ENCODE measurements at regions not wholly inside any gene's neighbourhood (a gene's known extent, or its start where the extent isn't known, plus 50 kb on each side); places are given as distances from the start of the nearest gene placed in this dataset.

- Mint-ChIP-seq H3K4me1 (ENCODE audit: low read depth) (no peaks in the 10 kb centered on the region), H3K36me3 (ENCODE audit: low read depth) (no peaks in the 10 kb centered on the region), H3K9me3 (no peaks in the 10 kb centered on the region), H3K27ac (no peak overlapping the region), H3K27me3 (ENCODE audit: insufficient read depth) (no peaks in the 10 kb centered on the region), H3K4me3 (no peak overlapping the region)
- no peak for DNase-seq (ENCODE audit: low spot score)
- intact Hi-C loops (cut with micrococcal nuclease) = loop anchor here (5.0 kb wide), 1 partner anchor 1813 kb away; no protein-coding TSS in a partner anchor
Measured at GRCh38 chr20:6469695-6470094, 297.8 kb upstream of the BMP2 start.

DNA sequence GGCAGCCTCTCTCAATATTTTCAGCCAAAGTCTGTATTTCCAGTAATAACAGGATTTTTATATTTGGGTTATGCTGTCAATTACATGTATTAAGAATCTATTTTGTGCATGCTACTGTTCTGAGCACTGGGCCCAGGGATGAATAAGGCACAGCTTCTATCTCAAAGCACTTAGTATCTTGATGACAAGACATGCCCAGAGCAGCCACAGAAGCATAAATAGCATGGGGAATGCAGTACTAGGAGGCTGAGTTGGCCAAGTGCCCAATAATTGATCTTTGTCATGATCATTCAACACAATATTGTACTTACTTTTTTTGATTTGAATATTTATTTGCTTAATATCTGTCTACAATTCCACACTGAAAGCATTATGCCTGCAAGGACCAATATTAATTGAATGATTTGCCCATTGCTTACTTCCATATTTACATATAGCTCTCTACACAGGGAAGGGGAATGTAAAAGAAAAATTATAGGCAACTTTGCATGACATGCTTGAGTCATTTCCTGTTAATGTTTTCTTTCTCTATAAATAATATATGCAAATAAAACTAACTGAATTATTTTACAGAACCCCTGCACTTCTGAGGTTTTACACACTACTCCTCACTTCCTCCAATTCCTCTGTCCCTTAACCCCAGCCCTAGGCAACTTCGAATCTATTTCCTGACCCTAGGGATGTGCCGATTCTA, 298.9 kb upstream of the BMP2 start:
- Mint-ChIP-seq H3K27me3 (ENCODE audit: insufficient read depth) (no peaks in the 10 kb centered on the region), H3K4me3 (no peak overlapping the region), H3K9me3 (no peaks in the 10 kb centered on the region), H3K4me1 (ENCODE audit: low read depth) (no peaks in the 10 kb centered on the region), H3K27ac (no peak overlapping the region), H3K36me3 (ENCODE audit: low read depth) (no peaks in the 10 kb centered on the region)
- intact Hi-C loops (cut with micrococcal nuclease) = no loop called here
- DNase-seq (ENCODE audit: low spot score) = no peak

DNA sequence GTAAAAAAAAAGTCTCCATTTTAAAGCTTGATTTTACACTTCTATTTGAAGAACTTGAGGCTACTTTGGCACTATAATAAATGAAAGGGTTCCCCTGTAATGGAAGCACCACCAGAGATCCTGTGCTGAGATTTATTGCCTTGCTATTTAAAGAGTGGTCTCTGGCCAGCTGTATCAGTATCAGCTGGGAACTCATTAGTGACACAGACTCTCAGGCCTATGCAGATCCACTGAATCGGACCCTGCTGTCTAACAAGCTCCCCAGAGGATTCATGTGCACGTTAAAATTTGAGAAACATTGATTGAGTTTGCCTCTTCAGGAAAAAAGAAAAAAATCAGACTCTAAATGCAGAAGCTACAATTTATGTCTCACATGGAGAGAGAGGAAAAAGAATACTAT, 299.9 kb upstream of the BMP2 start:
- no peak overlapping the region for H3K4me3 Mint-ChIP-seq
- H3K27me3 Mint-ChIP-seq (ENCODE audit: insufficient read depth) = no peaks in the 10 kb centered on the region
- intact Hi-C loops (cut with micrococcal nuclease) = no loop called here
- H3K4me1 Mint-ChIP-seq (ENCODE audit: low read depth) = no peaks in the 10 kb centered on the region
- no peak overlapping the region for H3K27ac Mint-ChIP-seq
- H3K9me3 Mint-ChIP-seq = no peaks in the 10 kb centered on the region
- no peaks in the 10 kb centered on the region for H3K36me3 Mint-ChIP-seq (ENCODE audit: low read depth)
- DNase-seq (ENCODE audit: low spot score) = no peak

GRCh38 chr20:6466075-6466810, 301.2 kb upstream of the BMP2 start:
- Mint-ChIP-seq H3K4me1 (ENCODE audit: low read depth) (no peaks in the 10 kb centered on the region), H3K27ac (no peak overlapping the region), H3K36me3 (ENCODE audit: low read depth) (no peaks in the 10 kb centered on the region), H3K9me3 (no peaks in the 10 kb centered on the region), H3K27me3 (ENCODE audit: insufficient read depth) (no peaks in the 10 kb centered on the region), H3K4me3 (no peak overlapping the region)
- intact Hi-C loops (cut with micrococcal nuclease) = no loop called here
- no peak for DNase-seq (ENCODE audit: low spot score)

GRCh38 chr20:6450841-6451240, 316.6 kb upstream of the BMP2 start:
- Mint-ChIP-seq H3K27me3 (ENCODE audit: insufficient read depth) (no peaks in the 10 kb centered on the region), H3K36me3 (ENCODE audit: low read depth) (no peaks in the 10 kb centered on the region), H3K4me3 (no peak overlapping the region), H3K27ac (no peak overlapping the region), H3K4me1 (ENCODE audit: low read depth) (no peaks in the 10 kb centered on the region), H3K9me3 (peaks cover 4% of the 10 kb centered on the region)
- intact Hi-C loops (cut with micrococcal nuclease) = no loop called here
- DNase-seq (ENCODE audit: low spot score) = no peak

DNA sequence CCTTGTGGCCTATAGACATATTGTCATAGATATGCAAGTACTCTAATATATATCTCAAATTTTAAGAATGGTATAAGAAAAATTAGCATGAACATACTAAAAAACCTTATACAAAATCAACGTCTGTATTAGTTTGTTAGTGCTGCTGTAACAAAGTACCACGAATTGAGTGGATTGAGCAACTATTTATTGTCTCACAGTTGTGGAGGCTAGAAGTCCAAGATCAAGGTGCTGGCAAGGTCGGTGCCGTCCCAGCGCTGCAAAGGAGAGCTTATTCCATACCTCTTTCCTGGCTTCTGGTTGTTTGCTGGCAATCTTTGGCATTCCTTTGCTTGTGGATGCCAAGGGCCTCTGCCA, 317.6 kb upstream of the FERMT1 start:
- no peaks in the 10 kb centered on the region for H3K36me3 Mint-ChIP-seq (ENCODE audit: low read depth)
- no peaks in the 10 kb centered on the region for H3K9me3 Mint-ChIP-seq
- H3K4me1 Mint-ChIP-seq (ENCODE audit: low read depth) = no peaks in the 10 kb centered on the region
- no peak overlapping the region for H3K4me3 Mint-ChIP-seq
- DNase-seq (ENCODE audit: low spot score) = no peak
- intact Hi-C loops (cut with micrococcal nuclease) = no loop called here
- H3K27me3 Mint-ChIP-seq (ENCODE audit: insufficient read depth) = no peaks in the 10 kb centered on the region
- H3K27ac Mint-ChIP-seq = no peak overlapping the region

DNA sequence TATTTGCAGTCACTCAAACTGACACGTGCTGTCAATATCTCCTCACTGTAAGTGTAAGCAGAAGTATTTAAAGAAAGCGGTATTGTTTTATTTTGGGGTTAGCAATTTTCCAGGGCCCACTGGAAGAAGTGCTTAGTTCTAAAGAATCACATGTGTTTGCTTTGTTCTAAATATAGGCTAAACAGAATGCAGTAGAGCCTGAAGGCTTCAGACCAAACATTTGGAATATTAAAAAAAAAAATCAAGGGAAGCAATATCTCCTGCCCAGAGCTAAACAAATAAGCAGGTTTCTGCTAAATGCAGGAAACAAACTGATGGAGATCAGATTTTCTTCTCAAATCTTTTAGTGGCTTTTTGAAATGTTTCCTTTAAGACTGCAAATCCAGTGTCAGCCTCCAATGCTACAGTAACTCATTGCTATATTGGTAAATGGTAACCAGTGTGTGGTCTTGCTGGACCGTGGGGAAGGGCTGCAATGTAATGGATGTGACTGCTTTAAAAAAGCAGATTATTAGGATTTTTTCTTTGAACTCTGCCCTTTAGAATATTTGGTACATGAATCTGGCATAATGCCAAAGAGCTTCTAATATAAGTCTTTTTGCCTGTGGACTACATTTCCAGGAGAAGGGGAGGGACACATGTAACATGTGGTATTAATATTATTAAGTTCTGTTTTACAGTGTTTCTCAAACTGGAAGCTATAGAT, 317.1 kb upstream of the FERMT1 start:
- no peaks in the 10 kb centered on the region for H3K27me3 Mint-ChIP-seq (ENCODE audit: insufficient read depth)
- H3K4me1 Mint-ChIP-seq (ENCODE audit: low read depth) = no peaks in the 10 kb centered on the region
- DNase-seq (ENCODE audit: low spot score) = no peak
- no peak overlapping the region for H3K4me3 Mint-ChIP-seq
- no peak overlapping the region for H3K27ac Mint-ChIP-seq
- intact Hi-C loops (cut with micrococcal nuclease) = no loop called here
- H3K9me3 Mint-ChIP-seq = no peaks in the 10 kb centered on the region
- H3K36me3 Mint-ChIP-seq (ENCODE audit: low read depth) = no peaks in the 10 kb centered on the region

GRCh38 chr20:6434131-6434530, 311.3 kb upstream of the FERMT1 start:
- H3K36me3 Mint-ChIP-seq (ENCODE audit: low read depth) = no peaks in the 10 kb centered on the region
- intact Hi-C loops (cut with micrococcal nuclease) = no loop called here
- no peaks in the 10 kb centered on the region for H3K4me1 Mint-ChIP-seq (ENCODE audit: low read depth)
- H3K27ac Mint-ChIP-seq = peak overlapping the region; percentile 31
- peaks cover 5% of the 10 kb centered on the region for H3K9me3 Mint-ChIP-seq
- H3K4me3 Mint-ChIP-seq = no peak overlapping the region
- no peaks in the 10 kb centered on the region for H3K27me3 Mint-ChIP-seq (ENCODE audit: insufficient read depth)
- no peak for DNase-seq (ENCODE audit: low spot score)

DNA sequence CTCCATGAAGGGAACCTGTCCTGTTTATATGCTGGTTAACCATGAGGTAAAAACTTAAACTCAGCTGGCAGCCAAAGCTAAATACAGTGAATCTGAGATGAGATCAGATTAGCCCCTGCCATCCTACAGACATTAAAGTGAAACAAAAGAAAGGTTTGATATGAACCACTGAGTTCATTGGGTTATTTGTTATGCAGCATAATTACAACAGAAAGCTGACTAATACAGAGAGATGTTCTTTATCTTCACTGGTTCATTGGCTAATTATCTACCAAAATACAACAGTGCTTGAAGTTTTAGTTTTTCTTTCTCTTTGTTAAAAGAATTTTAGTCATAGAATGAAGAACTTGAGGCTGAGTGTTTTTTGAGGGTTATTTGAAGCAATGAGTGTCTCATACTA, 307.6 kb upstream of the FERMT1 start:
- no peak overlapping the region for H3K27ac Mint-ChIP-seq
- no peaks in the 10 kb centered on the region for H3K36me3 Mint-ChIP-seq (ENCODE audit: low read depth)
- intact Hi-C loops (cut with micrococcal nuclease) = no loop called here
- no peaks in the 10 kb centered on the region for H3K4me1 Mint-ChIP-seq (ENCODE audit: low read depth)
- DNase-seq (ENCODE audit: low spot score) = no peak
- H3K9me3 Mint-ChIP-seq = peaks cover 10% of the 10 kb centered on the region
- no peaks in the 10 kb centered on the region for H3K27me3 Mint-ChIP-seq (ENCODE audit: insufficient read depth)
- H3K4me3 Mint-ChIP-seq = no peak overlapping the region

- no peaks in the 10 kb centered on the region for H3K27me3 Mint-ChIP-seq (ENCODE audit: insufficient read depth)
- intact Hi-C loops (cut with micrococcal nuclease) = no loop called here
Measured at GRCh38 chr20:6426287-6426891, 303.6 kb upstream of the FERMT1 start.

DNA sequence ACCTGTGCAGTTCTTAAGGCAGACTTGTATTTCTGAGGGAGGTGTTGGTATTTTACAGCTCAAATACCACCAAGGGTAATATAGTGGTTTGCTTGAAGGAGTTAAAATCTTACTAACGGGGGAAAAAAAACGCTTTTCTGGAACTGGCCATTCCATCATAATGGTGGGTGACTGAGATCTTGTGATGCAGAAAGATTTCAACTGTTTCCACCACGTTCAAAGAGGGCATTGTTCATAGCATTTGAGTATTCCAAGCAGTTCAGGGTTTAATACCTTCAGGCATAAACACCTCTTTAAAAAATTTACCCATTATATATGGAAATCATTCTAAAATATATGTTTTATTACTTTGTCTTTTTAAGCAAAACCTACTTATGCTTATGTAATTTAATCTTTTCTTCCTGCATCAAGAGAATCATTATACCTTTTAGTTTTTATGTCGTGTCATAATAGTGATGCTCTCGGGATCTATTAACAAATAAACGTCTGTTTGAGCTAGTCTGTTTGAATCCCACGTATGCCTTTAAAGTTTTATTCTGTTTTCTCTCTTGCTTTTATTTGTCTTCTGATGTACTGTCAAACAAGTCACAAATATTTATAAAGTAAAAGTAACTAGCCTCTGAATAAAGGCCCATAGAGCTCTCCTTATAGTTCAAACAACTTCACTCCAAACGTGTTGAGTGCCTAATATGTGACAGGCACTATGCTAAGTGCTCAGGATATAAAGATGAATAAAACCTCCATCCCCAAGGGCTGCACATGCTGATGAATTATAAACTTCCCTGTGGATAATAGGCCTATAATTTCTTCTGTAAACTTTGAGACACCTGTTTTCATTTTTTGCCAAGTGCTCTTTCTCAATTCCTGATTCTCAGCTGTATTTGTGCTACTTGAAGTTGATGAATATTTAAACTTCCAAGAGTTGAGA, 298.8 kb upstream of the FERMT1 start:
- Mint-ChIP-seq H3K36me3 (ENCODE audit: low read depth) (no peaks in the 10 kb centered on the region), H3K27me3 (ENCODE audit: insufficient read depth) (no peaks in the 10 kb centered on the region), H3K27ac (no peak overlapping the region), H3K4me1 (ENCODE audit: low read depth) (no peaks in the 10 kb centered on the region), H3K9me3 (peaks cover 2% of the 10 kb centered on the region), H3K4me3 (no peak overlapping the region)
- intact Hi-C loops (cut with micrococcal nuclease) = no loop called here
- no peak for DNase-seq (ENCODE audit: low spot score)

More at GRCh38 chr20:6426287-6426891, 303.6 kb upstream of the FERMT1 start:
- Mint-ChIP-seq H3K27ac (no peak overlapping the region), H3K9me3 (peaks cover 10% of the 10 kb centered on the region), H3K36me3 (ENCODE audit: low read depth) (no peaks in the 10 kb centered on the region), H3K4me1 (ENCODE audit: low read depth) (no peaks in the 10 kb centered on the region), H3K4me3 (no peak overlapping the region)
- DNase-seq (ENCODE audit: low spot score) = no peak

DNA sequence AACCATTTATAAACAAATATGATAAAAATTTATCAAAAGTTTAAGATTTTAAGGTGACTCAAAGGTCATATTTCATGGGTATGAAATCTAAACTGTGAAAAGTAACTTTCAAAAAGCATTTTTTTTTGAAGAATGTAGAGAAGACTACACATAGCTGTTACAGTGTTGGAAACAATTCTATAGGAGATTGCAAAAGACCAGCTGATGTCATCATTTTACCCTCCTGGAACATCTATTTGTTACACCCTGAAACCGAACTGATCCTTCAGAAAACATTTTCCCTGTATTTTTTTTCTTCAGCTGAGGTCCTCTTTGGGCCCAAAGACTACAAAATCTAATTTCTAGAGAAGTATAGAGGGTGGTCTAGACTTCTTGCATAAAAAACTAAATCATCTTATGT, 297.5 kb upstream of the FERMT1 start:
- intact Hi-C loops (cut with micrococcal nuclease) = no loop called here
- Mint-ChIP-seq H3K4me3 (no peak overlapping the region), H3K9me3 (no peaks in the 10 kb centered on the region), H3K4me1 (ENCODE audit: low read depth) (no peaks in the 10 kb centered on the region), H3K27ac (no peak overlapping the region), H3K27me3 (ENCODE audit: insufficient read depth) (no peaks in the 10 kb centered on the region), H3K36me3 (ENCODE audit: low read depth) (no peaks in the 10 kb centered on the region)
- DNase-seq (ENCODE audit: low spot score) = no peak

Data from activated T-helper 1 cell treated with anti-CD3 and anti-CD28 coated beads, Interleukin-12 subunit alpha, Interleukin-12 subunit beta, Interleukin-2, Interleukin-4 antibody, amounts not matched to agents 30 ng/mL and 10 ng/mL and 1 ng/mL, durations not matched to agents 14 hours and 24 hours and 36 hours (primary cell).